OCI-LY7 (cell line): ENCODE measurements at regions not wholly inside any gene's neighbourhood (a gene's known extent, or its start where the extent isn't known, plus 50 kb on each side); places are given as distances from the start of the nearest gene placed in this dataset.

Experiments
- CTCF ChIP-seq: fragments of 200-600 bp; sonication (generic); conservative IDR thresholded peaks from 2 replicates; pipeline ENCODE4 v1.5.1; 2014; ENCODE audit warnings: mild to moderate bottlenecking, antibody characterized with exemption, low read length, moderate library complexity, mixed read lengths
- EZH2phosphoT487 ChIP-seq: fragments of 200-600 bp; sonication (generic); IDR thresholded peaks from 2 replicates; pipeline ENCODE4 v1.6.1; 2018; ENCODE audit warnings: low read depth, borderline replicate concordance, mild to moderate bottlenecking, mixed run types, antibody characterized with exemption, low read length, moderate library complexity, mixed read lengths

GRCh38 chrX:121114691-121115090 lies 67.3 kb downstream of the GLUD2 start:
- TF ChIP-seq CTCF = no peak
- TF ChIP-seq EZH2phosphoT487 = no peak
